HS-5 (cell line): ENCODE measurements at regions not wholly inside any gene's neighbourhood (a gene's known extent, or its start where the extent isn't known, plus 50 kb on each side); places are given as distances from the start of the nearest gene placed in this dataset.
"Not testable (repeated sequence)": the region's sequence is repeated elsewhere in the genome, so short reads cannot be mapped to it uniquely, and the experiment has no call there.

Source experiments
- DNase-seq: peaks from one replicate; pipeline ENCODE4 v3.0.0-alpha.2; 2012; ENCODE audit warnings: low read depth

DNA sequence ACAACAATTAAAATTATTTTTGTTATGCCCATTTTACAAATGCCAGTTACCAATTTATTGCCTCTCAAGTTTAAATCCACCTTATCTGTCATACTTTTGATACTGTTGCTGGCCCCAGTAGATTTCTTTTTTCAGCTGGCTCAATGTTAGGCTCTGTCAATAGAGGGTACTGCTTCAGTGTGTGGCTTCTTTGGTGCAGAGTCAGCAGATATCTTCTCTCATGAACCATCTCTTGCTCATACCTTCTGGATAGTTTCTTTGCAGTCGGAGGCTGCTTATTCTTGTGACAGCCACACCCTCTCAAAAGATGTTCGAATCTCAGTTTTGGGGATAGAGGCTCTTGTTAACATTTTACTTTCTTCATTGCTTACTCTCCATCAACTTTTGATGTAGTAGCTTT lies 849.9 kb upstream of the SEMA6A start:
- no peak for DNase-seq

DNA sequence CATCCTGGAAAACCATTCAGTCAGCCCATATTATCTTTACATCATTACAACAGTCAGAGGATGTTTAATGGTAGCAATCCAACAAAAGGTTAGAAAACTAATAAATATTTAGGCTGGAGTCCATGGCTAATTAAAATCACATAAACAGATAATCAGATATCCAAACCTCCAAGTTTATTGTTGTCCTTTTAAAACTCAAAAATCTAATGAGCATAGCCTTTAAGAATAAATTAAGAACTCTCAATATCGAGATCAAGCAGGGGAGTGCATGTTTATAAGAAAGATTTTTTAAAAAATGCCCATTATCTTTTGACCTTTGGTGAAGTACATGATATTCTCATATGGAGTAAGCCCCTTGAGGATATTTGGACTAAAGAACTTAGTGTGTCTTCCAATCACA lies 842.9 kb upstream of the SEMA6A start:
- no peak for DNase-seq

DNA sequence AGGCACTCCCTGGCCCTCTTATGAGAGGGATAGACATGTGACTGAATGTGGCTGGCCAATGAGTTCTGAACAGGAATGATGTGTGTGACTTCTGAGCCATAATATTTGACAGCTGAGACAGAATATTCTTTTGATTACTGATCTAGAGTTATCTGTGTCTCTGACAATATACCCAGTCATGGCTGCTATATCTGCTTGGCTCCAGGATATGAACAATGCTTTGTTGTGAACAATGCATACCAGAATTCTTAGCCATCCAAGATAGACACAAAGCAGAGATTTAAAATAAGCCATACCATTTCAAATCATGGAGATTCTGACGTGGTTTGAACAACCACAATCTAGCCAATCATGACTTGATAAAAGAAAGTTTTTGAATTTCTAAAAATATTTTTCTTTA lies 840.3 kb upstream of the SEMA6A start:
- peak; percentile 32 for DNase-seq

DNA sequence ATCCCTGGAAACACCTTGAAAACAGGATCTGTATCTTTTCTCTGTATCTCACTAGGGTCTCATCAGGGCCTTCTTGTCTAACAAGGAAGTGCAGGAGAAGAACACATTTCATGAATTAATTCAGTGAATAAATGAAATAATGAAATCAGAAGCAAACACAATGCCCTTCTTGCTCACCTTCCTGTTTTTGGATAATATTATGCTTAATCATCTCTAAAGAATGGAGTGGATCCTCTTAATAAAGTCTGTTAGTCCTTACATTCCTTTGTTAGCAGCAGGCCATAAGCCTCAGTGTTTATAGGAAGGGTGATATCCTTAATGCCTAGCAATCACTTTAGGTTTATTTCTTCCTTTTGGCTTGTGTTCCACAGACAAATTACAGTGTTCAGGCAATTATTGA lies 837.1 kb upstream of the SEMA6A start:
- no peak for DNase-seq

DNA sequence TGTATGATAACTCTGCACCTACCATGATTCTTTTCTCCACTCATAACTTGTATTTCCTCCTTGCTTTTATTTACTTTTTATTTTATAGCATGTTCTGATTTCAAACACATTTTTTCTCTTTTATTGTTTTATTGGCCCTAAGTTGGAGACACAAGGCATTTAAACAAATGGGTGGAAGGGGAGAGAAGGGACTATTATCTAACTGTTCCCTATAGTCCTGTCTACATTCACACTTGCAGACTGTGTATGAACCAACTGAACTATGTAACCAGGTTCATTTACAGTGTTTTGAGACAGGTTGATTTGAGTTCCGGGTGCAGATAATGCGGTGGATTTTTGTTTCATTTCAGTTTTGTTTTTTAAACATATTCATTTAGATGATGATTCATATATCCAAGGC lies 830.6 kb upstream of the SEMA6A start:
- no peak for DNase-seq

DNA sequence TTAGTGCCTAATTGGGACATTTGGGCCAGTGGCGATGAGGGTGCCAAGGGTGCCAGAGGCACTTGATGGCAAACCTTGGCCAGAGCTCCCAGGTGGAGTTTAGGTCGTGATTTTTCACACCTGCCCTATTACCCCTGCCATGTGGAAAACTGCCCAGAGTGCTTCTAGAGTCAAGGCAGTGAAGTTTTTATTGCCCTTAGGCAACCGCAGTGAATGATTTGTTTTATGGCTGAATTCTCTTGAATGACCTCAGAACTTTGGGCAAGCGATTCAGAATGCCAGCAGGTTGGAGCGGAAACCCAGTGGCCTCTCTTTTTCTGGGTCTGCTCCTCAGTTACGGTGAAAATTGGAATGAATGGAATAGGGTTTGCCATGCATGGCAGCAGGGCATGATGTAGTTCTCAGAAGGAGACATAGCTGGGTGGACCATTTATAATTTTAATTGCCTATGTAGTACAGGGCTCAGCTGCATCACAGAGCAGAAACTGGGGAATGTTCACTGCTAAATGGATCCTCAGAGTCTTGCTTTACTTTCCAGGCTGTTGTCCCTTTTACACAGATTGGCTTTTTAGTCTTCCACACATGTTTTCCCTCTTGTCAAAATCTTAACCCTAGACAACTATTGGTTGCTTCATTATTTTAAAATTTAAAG lies 820.0 kb upstream of the SEMA6A start:
- DNase-seq, result no peak

DNA sequence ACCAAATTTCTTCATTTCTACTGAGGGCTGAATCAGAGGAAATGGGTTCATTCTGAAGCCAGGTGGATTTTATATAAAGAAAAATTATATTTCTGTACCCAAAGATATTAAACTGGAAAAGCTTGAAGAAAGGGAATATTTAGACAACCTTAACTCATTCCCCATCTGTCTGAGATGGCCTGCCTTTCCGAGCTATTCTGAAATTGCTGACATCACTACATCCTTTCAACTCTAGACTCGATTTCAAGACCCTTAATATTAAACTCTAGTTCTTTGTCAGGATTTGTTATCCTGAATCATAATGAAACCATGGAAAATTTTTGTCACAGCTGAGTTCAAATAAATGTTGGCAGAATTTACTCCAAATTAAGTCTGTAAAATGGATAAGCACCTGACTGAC lies 818.5 kb upstream of the SEMA6A start:
- DNase-seq, result no peak

DNA sequence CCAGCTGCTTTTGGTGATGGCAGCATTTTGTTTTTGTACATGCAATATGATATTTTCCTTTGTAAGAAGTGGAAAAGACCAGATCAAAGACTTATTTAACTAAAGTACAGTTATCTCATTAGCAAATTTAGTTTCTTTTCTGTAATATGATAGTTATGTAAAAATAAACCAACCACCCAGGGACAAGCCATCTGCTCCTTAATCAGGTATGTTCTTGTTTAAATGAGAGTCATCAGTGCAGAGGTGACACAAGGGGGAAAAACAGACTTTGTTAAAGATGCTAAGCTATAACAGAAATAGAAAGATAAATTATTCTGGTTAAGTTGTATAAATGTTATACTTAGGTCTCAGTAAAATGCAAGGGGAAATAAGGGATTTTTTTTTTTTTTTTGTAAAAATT lies 805.7 kb upstream of the SEMA6A start:
- DNase-seq, result no peak

DNA sequence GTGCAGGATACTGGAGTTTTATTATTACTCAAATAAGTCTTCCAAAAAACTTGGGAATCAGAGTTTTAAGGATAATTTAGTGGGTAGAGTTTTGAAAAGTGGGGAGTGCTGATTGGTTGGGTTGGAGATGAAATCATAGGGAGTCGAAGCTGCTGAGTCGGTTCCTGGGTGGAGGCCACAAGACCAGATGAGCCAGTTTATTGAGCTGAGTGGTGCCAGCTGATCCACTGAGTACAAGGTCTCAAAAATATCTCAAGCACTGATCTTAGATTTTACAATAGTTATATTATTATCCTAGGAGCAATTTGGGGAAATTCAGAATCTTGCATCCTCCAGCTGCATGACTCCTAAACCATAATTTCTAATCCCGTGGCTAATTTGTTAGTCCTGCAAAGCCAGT lies 804.9 kb upstream of the SEMA6A start:
- no peak for DNase-seq

DNA sequence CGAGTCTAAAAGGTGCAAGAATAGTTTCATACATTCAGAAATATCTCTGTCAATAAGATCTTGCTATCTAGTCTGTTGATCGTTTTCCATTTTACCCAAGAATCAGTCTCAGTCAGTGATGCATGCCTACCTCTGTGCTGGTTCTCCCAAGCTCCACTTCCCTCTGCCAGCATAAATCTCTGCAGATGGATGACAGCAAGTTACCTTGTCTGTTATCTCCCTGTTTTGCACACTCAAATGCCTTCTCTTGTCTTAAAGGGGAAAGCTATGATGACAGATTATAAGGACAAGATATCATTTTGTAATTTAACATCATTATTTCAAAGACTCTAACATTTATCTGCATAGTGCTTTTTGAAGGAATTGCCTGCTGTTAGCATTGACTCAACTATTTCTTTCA lies 802.1 kb upstream of the SEMA6A start:
- no peak for DNase-seq

DNA sequence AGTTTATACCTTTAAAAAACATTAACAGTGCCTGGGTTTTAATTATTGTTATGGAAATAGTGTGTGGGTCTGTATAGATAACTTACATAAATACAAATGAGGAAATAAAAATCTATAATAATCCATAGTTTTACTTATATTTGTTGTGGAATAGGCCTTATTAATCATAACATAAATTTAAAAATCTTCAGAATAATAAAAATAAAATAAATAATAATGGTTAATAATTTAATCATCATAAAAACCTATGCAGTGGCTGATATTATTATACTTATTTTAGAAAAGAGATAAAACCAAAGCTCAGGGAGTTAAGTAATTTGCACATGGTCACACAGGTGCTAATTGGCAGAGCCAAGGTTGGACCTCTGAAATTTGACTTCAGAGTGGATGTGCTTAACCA lies 785.3 kb upstream of the SEMA6A start:
- no peak for DNase-seq

DNA sequence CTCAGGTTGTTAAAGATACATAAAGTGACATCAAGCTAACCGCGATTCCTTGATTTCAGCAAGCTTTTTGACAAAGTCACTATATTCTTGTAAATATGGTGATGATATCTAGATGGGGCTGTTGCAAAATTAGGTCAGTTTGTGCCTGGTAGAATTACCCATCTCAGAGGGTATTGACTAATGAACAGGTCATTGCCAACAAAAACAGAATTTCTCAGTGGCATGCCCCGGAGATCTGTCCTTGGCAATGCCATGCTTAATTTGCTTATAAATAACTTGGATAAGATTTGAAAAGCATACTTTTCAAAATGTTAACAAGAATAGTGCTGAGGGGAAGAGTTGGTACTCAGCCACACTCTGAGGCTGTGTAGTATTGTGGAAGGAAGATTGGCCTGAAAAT lies 783.3 kb upstream of the SEMA6A start:
- no peak for DNase-seq

DNA sequence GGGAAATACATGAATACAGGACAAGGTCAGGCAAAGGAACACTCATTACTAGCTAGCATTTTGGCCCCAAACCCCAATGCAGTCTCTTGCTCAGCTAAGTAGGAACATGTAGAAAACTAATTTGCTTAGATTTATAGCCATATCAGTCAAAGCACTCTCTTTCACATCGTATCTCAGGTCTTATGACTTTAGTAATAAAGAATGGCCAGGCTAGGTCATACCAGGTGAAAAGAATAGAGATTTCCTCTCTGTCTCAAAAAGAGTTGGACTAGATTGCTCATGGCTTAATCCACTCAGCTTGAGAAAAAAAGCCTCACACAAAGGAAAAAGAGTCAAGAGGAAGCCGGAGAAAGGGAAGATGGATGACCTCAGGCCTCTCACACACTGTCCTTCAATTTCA lies 772.7 kb upstream of the SEMA6A start:
- DNase-seq, result no peak

DNA sequence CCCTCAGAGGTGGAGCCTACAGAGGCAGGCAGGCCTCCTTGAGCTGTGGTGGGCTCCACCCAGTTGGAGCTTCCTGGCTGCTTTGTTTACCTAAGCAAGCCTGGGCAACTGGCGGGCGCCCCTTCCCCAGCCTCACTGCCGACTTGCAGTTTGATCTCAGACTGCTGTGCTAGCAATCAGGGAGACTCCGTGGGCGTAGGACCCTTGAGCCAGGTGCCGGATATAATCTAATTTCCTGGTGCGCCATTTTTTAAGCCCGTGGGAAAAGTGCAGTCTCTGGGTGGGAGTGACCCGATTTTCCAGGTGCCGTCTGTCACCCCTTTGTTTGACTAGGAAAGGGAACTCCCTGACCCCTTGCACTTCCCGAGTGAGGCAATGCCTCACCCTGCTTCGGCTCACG lies 769.1 kb upstream of the SEMA6A start:
- DNase-seq, result not testable (repeated sequence)

DNA sequence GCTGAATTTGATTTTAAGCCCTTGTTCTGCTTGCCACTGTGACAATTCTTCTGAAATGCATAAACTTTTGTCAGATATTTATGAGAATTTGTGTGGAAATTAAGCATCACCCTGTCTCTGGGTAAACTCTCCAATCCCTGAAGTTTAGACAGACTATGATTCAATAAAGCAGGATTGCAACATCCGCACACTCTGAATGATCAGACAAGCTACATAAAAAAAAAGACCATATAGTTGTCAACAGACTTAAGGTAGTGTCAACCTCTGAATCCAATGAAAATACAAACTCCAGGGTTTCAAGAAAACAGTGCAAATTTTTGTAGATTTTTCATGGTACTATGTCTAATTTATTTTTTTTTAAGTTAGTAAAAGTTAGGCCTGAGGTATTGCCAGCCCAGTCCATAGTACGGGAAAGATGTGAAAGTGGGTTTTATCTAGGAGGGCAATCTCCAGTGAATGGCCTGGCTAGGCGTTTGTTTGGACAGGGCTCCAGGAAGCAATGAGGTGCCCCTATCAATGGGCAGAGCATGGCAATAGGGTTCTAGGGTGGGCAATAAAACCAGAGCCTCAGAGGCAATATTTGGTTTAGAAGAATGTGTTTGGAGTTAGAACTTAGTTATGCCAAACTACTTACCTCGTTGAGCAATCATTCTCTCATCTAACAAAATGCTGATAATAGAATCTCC lies 762.6 kb upstream of the SEMA6A start:
- no peak for DNase-seq

DNA sequence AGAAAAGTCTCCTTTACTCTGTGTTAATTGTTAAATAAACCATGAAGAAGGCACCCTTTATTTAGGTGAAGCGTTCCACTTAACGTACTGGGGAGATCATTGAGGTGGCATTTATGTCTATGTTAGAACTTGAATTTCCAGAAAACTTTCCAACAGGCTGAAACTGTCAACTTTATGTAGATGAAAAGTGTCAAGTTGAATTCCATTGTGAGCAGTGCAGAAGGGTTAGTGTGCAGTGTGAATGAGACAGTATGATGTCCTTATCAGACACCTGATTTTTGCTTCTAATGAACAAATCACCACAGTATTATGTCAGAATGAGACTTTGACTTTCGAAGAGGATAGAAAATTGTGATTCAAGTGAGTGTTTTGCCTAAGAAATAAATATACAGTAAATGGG lies 761.6 kb upstream of the SEMA6A start:
- DNase-seq, result no peak

DNA sequence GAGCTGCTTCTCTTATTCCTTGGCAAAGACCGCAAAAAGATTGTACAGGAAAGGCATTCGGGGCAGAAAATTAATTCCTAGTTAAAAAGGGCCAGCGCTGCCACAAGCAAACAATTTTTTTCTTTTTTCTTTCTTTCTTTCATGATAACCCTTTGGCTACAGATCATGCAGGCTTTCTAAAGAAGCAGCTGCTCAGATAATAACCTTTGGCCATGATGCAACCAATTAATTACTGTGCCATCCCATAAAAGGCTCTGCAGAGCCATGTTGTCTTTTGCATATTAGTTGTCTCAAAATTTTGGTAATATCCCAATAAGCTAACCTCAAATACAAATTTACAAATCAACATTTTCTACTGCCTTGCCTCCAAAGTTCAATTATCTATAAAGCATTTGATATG lies 758.4 kb upstream of the SEMA6A start:
- no peak for DNase-seq

DNA sequence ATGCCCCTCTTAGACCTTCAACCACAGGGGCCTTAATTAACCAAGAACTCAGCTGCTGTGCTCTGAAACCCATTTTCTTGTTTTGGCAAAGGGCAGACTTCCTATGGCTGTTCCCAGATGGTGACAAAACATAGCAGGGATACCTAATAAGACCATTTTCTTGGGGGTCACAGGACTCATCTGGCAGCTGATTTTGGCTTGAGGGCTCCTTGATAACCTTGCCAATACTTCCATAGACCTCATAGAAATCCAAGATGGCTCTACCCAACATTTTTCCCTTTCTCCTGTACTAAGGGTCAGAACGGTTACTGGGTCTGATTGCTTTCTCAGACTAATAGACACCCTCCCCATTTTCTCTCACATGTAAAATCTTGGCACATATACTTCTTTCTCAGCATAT lies 757.7 kb upstream of the SEMA6A start:
- DNase-seq, result no peak

DNA sequence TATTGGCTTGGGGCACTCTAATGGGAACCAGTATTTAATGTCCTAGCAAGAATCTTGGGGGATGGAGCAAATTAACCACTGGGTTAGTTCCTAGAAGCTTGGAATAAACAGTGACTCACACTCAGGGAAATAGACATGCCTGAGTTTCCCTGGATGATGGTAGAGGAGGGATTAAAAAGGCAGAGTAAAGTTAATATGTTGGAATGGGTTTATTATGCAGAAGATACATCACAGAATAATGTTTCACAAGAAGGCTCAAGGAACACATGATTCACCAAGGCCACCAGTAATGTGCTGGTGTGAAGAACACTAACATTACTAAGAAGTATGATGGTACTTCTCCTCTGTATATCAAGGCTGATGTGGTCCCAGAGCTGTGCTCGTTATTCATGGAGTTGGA lies 752.9 kb upstream of the SEMA6A start:
- no peak for DNase-seq

DNA sequence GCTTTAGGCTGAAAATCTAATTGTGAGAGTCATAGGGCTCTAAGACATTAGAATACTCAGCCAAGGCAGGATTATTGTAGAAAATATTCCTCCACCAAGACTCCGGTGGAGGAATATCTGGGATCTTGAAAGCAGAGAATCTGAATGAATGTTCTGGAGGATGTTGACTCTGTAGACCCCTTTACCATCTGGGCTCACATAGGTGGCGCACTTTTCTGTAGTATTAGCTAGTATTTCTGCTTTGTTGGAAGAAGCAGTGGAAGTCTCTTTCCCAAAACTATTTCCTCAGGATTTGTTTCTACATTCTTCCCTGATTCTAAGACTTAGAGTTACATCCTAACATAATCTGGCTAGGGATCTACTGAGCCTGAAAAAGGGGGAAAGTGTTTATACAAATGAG lies 752.4 kb upstream of the SEMA6A start:
- no peak for DNase-seq

DNA sequence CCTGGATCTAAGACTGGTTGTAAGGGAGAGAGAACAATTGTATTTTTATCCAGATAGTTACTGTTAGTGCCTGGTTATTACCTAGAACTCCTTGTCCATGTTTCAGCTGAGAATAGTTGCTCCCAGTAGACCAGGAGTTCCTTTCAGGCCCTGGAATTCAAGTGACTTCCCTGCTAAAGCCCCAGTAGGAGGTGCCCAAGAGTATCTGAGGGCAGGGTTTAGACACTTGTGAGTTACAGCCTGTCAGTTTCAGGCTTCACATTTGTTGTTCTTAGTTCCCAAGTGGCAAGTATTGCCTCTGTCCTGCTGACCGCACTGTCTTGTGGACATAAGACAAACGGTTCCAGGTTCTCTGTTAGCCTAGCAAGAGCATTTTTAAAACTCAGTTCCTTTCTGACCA lies 743.9 kb upstream of the SEMA6A start:
- DNase-seq, result no peak

DNA sequence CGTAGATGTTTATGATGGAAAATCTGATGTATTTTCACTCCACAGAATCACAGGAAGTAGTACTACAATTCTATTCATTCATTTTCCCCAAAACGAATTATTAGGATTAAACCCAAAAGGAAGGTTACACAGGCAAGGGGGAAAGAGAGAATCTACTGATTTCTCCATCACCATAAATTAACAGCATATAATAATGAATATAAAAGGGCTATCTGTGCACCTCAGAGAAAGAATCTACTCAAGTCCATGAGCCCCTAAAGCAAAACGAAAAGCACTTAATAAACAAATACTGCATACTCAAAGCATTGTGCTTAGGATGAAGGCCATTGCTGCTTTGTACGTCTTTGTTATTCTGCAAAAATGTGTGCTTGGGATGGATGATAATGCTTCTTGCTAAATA lies 740.5 kb upstream of the SEMA6A start:
- no peak for DNase-seq

DNA sequence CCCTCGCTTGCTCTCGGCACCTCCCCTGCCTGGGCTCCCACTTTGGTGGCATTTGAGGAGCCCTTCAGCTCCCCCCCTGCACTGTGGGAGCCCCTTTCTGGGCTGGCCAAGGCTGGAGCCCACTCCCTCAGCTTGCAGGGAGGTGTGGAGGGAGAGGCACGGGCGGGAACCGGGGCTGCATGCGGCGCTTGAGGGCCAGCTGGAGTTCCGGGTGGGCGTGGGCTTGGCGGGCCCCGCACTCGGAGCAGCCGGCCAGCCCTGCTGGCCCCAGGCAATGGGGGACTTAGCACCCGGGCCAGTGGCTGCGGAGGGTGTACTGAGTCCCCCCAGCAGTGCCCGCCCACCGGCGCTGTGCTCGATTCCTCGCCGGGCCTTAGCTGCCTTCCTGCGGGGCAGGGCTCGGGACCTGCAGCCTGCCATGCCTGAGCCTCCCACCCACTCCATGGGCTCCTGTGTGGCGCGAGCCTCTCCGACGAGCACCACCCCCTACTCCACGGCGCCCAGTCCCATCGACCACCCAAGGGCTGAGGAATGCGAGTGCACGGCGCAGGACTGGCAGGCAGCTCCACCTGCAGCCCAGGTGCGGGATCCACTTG lies 730.0 kb upstream of the SEMA6A start:
- not testable (repeated sequence) for DNase-seq

DNA sequence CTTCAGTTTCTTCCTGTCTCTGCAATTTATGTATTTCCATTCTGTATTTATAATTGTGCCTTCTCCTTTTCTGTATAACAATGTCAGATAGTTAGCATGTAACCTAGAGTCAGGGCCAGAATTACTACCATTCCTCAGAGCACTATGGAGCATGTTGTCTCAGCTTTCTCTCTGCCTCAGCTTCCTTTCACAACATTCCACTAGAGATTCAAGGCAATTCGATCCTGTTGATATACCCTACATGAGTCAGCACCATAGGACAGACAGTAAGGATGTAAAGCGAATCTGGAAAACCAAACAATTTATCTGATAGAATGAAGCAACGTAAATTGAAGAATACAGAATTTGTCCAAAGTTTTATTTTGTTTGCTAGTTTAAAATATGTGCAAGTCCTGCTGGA lies 728.3 kb upstream of the SEMA6A start:
- no peak for DNase-seq
